Activated T-cell treated with anti-CD3 and anti-CD28 coated beads, Interleukin-2, amount 50 U/mL, for 4 hours (primary cell): ENCODE measurements at regions not wholly inside any gene's neighbourhood (a gene's known extent, or its start where the extent isn't known, plus 50 kb on each side); places are given as distances from the start of the nearest gene placed in this dataset.
"Not testable (repeated sequence)": the region's sequence is repeated elsewhere in the genome, so short reads cannot be mapped to it uniquely, and the experiment has no call there.

Source experiments
- ATAC-seq, 2 donors: fragments of 200-7000 bp; cut with Tn5 transposase; one replicate each; pipeline ENCODE4 v1.10.0; 2021
- DNase-seq: peaks from one replicate; pipeline ENCODE4 v3.0.0-alpha.2; 2020
- H3K27me3 Mint-ChIP-seq: one replicate; pipeline ENCODE4 v1.8.0; 2021; ENCODE audit warnings: low read depth, mixed read lengths
- H3K36me3 Mint-ChIP-seq: one replicate; pipeline ENCODE4 v1.8.0; 2022; ENCODE audit warnings: mixed read lengths; ENCODE audit not compliant: insufficient read depth
- H3K4me1 Mint-ChIP-seq: one replicate; pipeline ENCODE4 v1.8.0; 2021; ENCODE audit warnings: low read depth, mixed read lengths
- H3K4me3 Mint-ChIP-seq: one replicate; pipeline ENCODE4 v1.8.0; 2021; ENCODE audit warnings: mild to moderate bottlenecking, moderate library complexity, mixed read lengths
- H3K9me3 Mint-ChIP-seq: one replicate; pipeline ENCODE4 v1.8.0; 2021; ENCODE audit warnings: mixed read lengths

DNA sequence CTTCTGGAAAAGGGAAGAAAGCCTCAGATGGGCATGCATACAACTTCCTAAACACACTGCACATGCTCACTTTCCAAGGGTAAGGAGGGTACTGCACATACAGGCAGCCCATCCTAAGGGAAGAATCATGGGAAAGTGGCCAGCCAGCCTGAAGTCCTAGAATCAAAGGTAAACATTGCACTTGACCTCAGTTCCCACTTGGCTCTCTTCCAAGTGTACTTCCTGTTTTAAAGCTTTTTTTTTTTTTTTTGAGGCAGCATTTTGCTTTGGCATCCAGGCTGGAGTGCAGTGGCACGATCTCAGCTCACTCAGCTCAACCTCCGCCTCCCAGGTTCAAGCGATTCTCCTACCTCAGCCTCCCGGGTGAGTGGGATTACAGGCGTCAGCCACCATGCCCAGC lies 225.3 kb upstream of the EPHA7 start:
- Mint-ChIP-seq H3K4me1 (no peaks in the 10 kb centered on the region), H3K36me3 (no peaks in the 10 kb centered on the region), H3K9me3 (peaks cover 7% of the 10 kb centered on the region), H3K4me3 (no peak overlapping the region), H3K27me3 (no peaks in the 10 kb centered on the region)
- DNase-seq, result no peak
- no peak for ATAC-seq

DNA sequence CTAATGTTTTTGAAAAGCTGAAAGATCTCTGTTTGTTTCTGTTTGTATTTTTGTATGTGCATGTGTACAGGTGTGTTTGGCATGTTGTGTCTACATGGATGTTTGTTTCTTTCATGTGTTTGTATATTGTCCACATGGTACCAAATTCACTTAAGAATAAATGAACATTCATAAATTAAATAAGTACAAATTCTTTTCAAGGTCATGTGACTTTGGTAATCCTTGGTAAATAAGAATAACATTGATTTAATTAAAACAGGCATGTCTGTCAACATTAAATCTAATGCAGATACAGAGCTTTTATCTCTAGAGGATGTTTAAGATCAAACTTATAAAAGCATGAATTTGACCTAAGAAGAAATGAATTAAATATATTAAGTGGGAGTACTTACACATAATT lies 219.8 kb upstream of the EPHA7 start:
- Mint-ChIP-seq H3K4me1 (no peaks in the 10 kb centered on the region), H3K27me3 (no peaks in the 10 kb centered on the region), H3K9me3 (peaks cover 8% of the 10 kb centered on the region)

DNA sequence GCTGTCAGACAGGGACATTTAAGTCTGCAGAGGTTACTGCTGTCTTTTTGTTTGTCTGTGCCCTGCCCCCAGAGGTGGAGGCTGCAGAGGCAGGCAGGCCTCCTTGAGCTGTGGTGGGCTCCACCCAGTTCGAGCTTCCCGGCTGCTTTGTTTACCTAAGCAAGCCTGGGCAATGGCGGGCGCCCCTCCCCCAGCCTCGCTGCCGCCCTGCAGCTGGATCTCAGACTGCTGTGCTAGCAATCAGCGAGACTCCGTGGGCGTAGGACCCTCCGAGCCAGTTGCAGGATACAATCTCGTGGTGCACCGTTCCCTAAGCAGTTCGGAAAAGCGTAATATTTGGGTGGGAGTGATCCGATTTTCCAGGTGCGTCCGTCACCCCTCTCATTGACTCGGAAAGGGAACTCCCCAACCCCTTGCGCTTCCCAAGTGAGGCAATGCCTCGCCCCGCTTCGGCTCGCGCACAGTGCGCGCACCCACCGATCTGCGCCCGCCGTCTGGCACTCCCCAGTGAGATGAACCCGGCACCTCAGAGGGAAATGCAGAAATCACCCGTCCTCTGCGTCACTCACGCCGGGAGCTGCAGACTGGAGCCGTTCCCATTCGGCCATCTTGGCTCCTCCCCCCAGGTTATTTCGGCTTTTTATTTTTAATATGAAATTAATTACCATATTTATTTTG lies 217.8 kb upstream of the EPHA7 start:
- H3K9me3 Mint-ChIP-seq, H3K4me3 Mint-ChIP-seq, H3K27me3 Mint-ChIP-seq, DNase-seq, H3K36me3 Mint-ChIP-seq, ATAC-seq, H3K4me1 Mint-ChIP-seq: not testable (repeated sequence)

More for the DNA sequence above, 219.8 kb upstream of the EPHA7 start:
- no peak for ATAC-seq
- no peak for DNase-seq
- Mint-ChIP-seq H3K36me3 (no peaks in the 10 kb centered on the region), H3K4me3 (no peak overlapping the region)

DNA sequence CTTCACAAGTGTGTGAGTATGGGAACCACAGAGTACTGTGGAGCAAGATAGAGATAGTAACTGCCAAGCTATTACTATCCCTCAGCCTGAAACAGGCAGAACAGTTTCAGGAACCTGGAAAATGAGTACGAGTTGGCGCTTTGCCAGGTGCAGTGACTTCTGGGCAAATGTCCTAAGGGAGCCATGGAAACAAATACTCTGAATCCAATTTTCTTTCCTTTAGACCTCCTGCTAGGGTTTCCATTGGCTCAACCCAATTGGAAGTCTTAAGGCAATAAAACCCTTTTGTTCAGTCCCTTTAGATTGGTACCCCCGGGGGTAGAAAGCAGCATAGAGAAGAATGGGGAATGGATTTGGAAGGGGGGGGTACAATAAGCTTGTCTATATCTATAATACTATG lies 205.0 kb upstream of the EPHA7 start:
- DNase-seq, result no peak
- no peaks in the 10 kb centered on the region for H3K4me1 Mint-ChIP-seq
- H3K27me3 Mint-ChIP-seq, result no peaks in the 10 kb centered on the region
- no peak for ATAC-seq
- no peaks in the 10 kb centered on the region for H3K36me3 Mint-ChIP-seq
- H3K4me3 Mint-ChIP-seq, result no peak overlapping the region
- peaks cover 14% of the 10 kb centered on the region for H3K9me3 Mint-ChIP-seq

DNA sequence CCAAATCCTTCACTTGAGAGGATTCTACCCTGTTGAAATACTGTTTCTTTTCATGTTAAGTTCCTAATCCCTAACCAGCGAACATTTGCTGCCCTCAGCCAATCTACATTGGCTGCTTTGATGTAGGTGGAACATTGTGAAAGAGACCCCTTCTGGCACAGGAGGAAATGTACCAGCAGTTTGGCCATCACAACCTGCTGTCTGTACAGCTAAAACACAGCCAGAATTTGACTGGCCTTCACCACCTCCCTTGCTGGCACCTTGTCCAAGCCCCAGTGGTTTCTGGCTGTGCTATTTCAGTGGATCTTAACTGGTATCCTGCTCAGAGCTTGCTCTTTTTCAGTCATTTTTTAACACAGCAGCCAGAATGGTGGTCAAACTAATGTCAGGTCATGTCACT lies 202.1 kb upstream of the EPHA7 start:
- Mint-ChIP-seq H3K4me1 (no peaks in the 10 kb centered on the region), H3K36me3 (no peaks in the 10 kb centered on the region), H3K9me3 (peaks cover 13% of the 10 kb centered on the region), H3K27me3 (no peaks in the 10 kb centered on the region), H3K4me3 (no peak overlapping the region)
- ATAC-seq (no peak), DNase-seq (no peak)

DNA sequence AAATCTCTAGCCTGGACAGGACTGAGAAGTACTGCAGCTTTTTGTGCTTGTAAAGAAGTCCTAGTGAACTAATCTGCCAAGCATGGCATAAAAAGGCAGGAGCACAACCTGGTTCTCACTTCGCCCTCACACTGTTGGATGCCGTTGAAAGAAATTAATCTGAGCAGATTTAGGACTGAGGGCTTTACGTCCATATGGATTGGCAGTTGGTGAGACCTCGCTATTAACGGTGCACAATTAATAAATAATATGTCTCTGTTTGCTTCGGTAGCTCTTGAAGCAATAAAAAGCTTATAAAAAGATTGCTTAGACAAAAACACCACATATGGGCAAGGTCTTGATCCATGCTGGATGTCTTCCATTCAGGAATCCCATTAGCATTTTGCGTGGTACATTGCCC lies 185.6 kb upstream of the EPHA7 start:
- H3K4me3 Mint-ChIP-seq, result no peak overlapping the region
- H3K9me3 Mint-ChIP-seq, result peaks cover 9% of the 10 kb centered on the region
- H3K4me1 Mint-ChIP-seq, result no peaks in the 10 kb centered on the region
- ATAC-seq, result no peak
- no peaks in the 10 kb centered on the region for H3K27me3 Mint-ChIP-seq
- no peaks in the 10 kb centered on the region for H3K36me3 Mint-ChIP-seq
- no peak for DNase-seq

DNA sequence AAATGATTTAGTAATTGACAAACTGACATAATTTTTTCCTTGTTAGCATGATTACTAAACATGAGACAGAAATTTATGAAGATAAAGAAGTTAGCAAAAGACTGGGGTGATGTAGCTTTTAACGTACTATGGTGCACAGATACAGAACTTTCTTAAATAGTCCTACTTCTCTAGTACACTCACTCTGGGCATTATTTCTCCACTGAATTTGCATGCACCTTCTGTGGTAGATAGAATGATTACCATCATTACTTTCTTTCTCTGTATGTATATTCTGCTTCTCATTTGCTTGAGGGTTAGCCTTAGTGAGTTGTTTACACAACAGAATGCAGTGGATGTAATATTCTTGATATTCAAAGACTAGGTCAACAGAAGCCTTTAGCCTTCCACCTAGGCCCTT lies 173.1 kb upstream of the EPHA7 start:
- peaks cover 4% of the 10 kb centered on the region for H3K9me3 Mint-ChIP-seq
- ATAC-seq (no peak), DNase-seq (no peak)
- H3K4me1 Mint-ChIP-seq, result no peaks in the 10 kb centered on the region
- H3K4me3 Mint-ChIP-seq, result no peak overlapping the region
- no peaks in the 10 kb centered on the region for H3K27me3 Mint-ChIP-seq
- no peaks in the 10 kb centered on the region for H3K36me3 Mint-ChIP-seq

DNA sequence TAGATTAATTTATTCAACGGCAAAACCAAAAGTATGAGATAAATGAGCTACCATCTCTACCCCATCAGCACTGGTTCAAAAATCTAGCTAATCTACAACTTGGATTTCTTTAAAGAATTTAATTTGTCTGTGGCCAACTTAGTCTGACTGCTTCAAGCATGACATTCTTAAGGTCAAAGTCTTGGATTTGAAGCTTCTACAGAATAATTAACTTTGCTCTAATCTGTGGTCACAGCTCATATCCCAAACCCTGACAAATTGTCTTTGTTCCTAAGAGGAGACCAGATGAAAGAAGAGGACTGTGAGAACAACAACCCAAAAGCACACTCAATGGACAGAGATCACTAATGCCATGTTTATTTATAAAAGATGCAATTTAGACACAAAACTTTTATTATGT lies 166.9 kb upstream of the EPHA7 start:
- Mint-ChIP-seq H3K4me3 (no peak overlapping the region), H3K27me3 (no peaks in the 10 kb centered on the region), H3K36me3 (no peaks in the 10 kb centered on the region), H3K9me3 (peaks cover 6% of the 10 kb centered on the region), H3K4me1 (no peaks in the 10 kb centered on the region)
- ATAC-seq (no peak), DNase-seq (no peak)

DNA sequence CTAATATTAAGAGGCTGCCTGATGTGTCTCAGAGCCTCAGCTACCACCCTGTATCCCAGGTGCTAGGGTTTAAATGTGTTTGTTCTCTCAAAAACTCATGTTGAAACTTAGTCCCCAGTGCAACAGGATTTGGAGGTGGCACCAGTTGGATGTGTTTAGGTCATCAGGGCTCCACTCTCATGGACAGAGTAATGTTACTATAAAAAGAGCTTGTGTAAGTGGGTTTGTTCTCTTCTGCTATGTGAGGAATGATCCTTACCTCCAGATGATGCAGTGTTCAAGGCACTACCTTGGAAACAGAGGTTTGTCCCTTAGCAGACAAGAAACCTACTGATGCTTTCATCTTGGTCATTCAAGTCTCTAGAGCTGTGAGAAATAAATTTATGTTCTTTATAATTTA lies 164.9 kb upstream of the EPHA7 start:
- Mint-ChIP-seq H3K4me1 (no peaks in the 10 kb centered on the region), H3K9me3 (peaks cover 6% of the 10 kb centered on the region), H3K4me3 (no peak overlapping the region), H3K36me3 (no peaks in the 10 kb centered on the region), H3K27me3 (no peaks in the 10 kb centered on the region)
- DNase-seq (no peak), ATAC-seq (no peak)

DNA sequence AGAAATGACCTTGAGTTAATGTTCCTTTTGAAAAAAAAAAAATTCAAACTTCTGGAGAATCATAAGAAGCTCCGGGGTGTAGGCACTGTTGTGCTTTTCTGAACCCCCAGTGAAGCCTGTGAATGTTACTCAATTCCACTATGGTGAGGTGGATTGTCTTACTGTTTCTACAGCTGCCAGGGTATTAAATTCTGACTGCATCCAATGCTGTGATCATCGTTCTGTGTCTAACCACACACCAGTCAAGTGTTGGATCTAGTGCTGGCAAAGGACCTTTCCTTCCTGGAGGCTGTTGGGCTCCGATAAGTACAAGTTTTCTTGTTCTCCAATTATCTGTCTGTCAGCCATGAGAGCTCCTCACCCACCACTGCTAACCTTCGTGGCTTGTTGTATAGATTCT lies 162.0 kb upstream of the EPHA7 start:
- no peak for DNase-seq
- H3K36me3 Mint-ChIP-seq, result no peaks in the 10 kb centered on the region
- no peak for ATAC-seq
- no peaks in the 10 kb centered on the region for H3K4me1 Mint-ChIP-seq
- peaks cover 6% of the 10 kb centered on the region for H3K9me3 Mint-ChIP-seq
- no peak overlapping the region for H3K4me3 Mint-ChIP-seq
- H3K27me3 Mint-ChIP-seq, result no peaks in the 10 kb centered on the region

DNA sequence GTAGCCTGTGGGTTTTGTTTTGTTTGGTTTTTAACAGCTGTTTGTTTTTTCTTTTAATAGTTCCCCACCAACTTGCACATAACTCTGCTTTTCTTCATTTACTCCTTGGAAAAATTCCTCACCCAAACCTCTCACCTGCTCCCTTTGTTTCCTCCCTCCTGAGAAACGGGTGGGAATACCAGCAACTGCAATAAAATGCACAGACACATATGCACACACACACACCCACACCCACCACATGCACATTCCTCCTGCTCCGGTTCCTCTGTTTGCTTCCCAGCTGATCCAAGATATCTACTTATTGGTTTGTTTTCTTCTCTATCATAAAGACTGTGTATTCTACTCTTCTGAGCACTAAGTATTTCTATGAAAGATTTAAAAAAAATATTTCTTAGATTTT lies 161.1 kb upstream of the EPHA7 start:
- DNase-seq (no peak), ATAC-seq (no peak)
- H3K4me3 Mint-ChIP-seq, result no peak overlapping the region
- H3K36me3 Mint-ChIP-seq, result no peaks in the 10 kb centered on the region
- H3K9me3 Mint-ChIP-seq, result peaks cover under 1% of the 10 kb centered on the region
- H3K4me1 Mint-ChIP-seq, result no peaks in the 10 kb centered on the region
- no peaks in the 10 kb centered on the region for H3K27me3 Mint-ChIP-seq

DNA sequence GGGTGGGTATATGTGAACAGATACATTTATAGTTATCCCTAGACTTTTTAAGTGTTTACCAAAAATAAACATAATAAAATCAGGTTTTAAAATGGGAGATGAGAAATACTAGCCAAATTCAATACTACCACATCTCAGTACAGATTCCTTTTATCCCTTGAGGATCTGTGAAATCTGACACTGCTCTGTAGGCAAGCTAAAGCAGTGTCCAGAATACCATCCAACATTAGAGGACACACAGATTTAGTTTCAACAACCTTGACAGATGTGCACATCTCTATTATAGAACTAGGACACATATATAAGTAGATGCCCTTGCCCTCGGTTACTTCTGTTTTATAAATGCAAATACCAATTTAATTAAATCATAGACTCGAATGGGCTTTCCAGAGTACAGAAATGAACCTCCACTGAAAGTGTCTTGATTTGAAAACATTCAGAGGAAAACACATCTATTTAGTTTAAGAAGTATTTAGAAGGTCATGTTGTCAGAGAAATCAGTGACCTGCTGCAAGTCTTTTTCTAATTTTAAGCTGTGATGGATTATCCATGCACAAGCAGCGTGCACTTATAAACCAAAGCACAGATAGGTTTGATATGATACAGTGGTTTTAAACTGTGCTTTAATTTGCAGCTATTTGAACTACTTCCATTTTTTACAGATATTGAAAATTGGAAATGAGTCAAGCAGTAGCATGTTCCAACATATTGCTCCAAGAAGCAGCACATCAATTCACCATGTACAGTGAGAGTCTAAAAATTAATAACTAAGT lies 156.3 kb upstream of the EPHA7 start:
- Mint-ChIP-seq H3K4me1 (no peaks in the 10 kb centered on the region), H3K9me3 (no peaks in the 10 kb centered on the region), H3K4me3 (no peak overlapping the region), H3K36me3 (no peaks in the 10 kb centered on the region), H3K27me3 (no peaks in the 10 kb centered on the region)
- ATAC-seq, result no peak
- DNase-seq, result no peak

DNA sequence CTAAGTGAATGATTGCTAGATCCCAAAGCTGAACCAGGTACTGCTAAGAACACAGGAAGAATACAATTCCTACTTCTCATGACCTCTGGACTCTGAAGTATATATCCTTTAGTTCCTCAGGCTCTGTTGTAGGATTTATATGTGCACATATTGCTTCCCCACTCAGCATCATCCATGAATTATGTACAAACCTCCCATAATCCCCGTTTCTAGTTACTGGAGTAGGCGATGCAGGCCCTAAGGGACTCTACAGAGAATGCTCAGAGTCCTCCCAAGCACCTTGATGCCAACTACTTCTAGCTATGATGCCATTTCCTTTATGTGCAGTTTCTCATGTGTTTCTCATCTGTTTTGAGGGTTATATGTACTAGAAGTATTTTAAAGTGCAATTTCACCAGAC lies 154.9 kb upstream of the EPHA7 start:
- DNase-seq (no peak), ATAC-seq (no peak)
- Mint-ChIP-seq H3K9me3 (no peaks in the 10 kb centered on the region), H3K27me3 (no peaks in the 10 kb centered on the region), H3K4me3 (no peak overlapping the region), H3K36me3 (no peaks in the 10 kb centered on the region), H3K4me1 (no peaks in the 10 kb centered on the region)

DNA sequence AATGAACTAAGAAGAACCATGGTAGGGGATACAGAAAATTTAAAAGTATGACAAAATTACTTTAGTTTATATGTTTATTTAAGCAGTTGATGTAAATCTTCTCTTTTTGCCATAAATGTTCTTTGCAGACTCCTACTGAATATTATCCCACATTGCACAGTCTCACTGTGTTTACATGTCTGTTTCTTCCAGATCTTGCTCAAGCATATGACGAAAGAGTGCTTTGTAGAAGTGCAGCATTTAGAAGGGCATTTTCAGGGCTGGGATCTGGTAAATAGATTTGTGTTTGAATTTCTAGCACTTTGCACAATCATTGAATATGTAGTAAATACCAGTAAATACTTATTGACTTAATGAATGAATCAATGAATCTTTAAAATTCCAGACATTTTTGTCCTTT lies 152.0 kb upstream of the EPHA7 start:
- H3K4me1 Mint-ChIP-seq, result no peaks in the 10 kb centered on the region
- DNase-seq (no peak), ATAC-seq (no peak)
- H3K36me3 Mint-ChIP-seq, result no peaks in the 10 kb centered on the region
- H3K27me3 Mint-ChIP-seq, result no peaks in the 10 kb centered on the region
- no peaks in the 10 kb centered on the region for H3K9me3 Mint-ChIP-seq
- H3K4me3 Mint-ChIP-seq, result no peak overlapping the region

DNA sequence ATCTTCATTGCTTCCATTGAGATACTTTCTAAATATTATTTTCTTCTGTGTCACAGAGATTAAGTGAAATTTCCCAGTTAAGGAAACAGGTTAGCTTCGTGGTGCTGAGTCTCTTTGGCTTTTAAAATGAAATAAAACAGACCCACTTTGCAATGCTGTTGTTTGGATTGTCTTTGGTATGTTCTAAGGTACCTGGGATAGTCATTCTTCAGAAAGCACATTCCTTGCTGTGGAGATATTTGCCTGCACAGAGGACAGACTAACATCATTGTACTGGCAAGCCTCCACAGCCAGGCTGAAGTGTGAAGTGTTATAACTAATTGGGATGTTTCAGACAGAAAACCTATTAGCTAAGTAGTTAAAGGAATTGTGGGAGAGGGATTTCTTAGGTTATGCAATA lies 148.8 kb upstream of the EPHA7 start:
- Mint-ChIP-seq H3K9me3 (no peaks in the 10 kb centered on the region), H3K4me3 (no peak overlapping the region), H3K4me1 (no peaks in the 10 kb centered on the region), H3K27me3 (no peaks in the 10 kb centered on the region), H3K36me3 (no peaks in the 10 kb centered on the region)
- DNase-seq, result no peak
- no peak for ATAC-seq
